HepG2 (cell line): ENCODE measurements at regions not wholly inside any gene's neighbourhood (a gene's known extent, or its start where the extent isn't known, plus 50 kb on each side); places are given as distances from the start of the nearest gene placed in this dataset.
A peak's percentile ranks its signal among the peaks of the same experiment; 100 is the strongest.

Source experiments
- CEBPB ChIP-seq: IDR thresholded peaks from 2 replicates; pipeline ENCODE4 v1.6.1; 2011; ENCODE audit warnings: low read depth, low read length, improper control_type of control experiment, borderline replicate concordance
- EP300 ChIP-seq, 3 experiments: sonication (generic) in 1 of 3; formaldehyde crosslinking in 1 of 3; IDR thresholded peaks; 2 replicates each; pipeline versions ENCODE4 v1.5.1 to v1.6.1; 2011 to 2020; ENCODE audit warnings: low read depth in 2 of 3, low read length in 2 of 3, borderline replicate concordance in 1 of 3, improper control_type of control experiment in 1 of 3, mild to moderate bottlenecking in 1 of 3, missing genetic modification reagents in 1 of 3, moderate library complexity in 1 of 3
- HDAC1 ChIP-seq: sonication (generic); formaldehyde crosslinking; IDR thresholded peaks from 2 replicates; pipeline ENCODE4 v1.5.1; 2020; ENCODE audit warnings: mild to moderate bottlenecking, missing genetic modification reagents
- HMG20B ChIP-seq: conservative IDR thresholded peaks from 2 replicates; pipeline ENCODE4 v1.6.1; 2016; ENCODE audit warnings: missing genetic modification reagents, missing compliant biosample characterization
- MED1 ChIP-seq: sonication (generic); formaldehyde crosslinking; IDR thresholded peaks from 2 replicates; pipeline ENCODE4 v1.4.0; 2020; ENCODE audit warnings: missing genetic modification reagents
- NCOA2 ChIP-seq: sonication (generic); formaldehyde crosslinking; IDR thresholded peaks from 2 replicates; pipeline ENCODE4 v1.8.0; 2022; ENCODE audit warnings: inconsistent platforms
- NFIC ChIP-seq: IDR thresholded peaks from 2 replicates; pipeline ENCODE4 v1.6.1; 2012; ENCODE audit warnings: mild to moderate bottlenecking, low read length, inconsistent platforms
- NR2F1 ChIP-seq, 2 experiments: fragments of 450-650 bp in 1 of 2; formaldehyde crosslinking in 1 of 2; IDR thresholded peaks; 2 replicates each; pipeline versions ENCODE4 v1.5.0 to v1.6.1; 2016 to 2020; ENCODE audit warnings: mild to moderate bottlenecking in 1 of 2, missing compliant biosample characterization in 1 of 2, missing genetic modification reagents in 1 of 2, moderate library complexity in 1 of 2
- NR2F2 ChIP-seq: IDR thresholded peaks from 2 replicates; pipeline ENCODE4 v1.6.1; 2012; ENCODE audit warnings: low read depth, inconsistent platforms, borderline replicate concordance
- PITX1 ChIP-seq: sonication (generic); formaldehyde crosslinking; IDR thresholded peaks from 2 replicates; pipeline ENCODE4 v1.5.1; 2020; ENCODE audit warnings: mild to moderate bottlenecking, missing genetic modification reagents
- RARA ChIP-seq: IDR thresholded peaks from 2 replicates; pipeline ENCODE4 v1.6.1; 2016; ENCODE audit warnings: missing genetic modification reagents, missing compliant biosample characterization
- RCOR2 ChIP-seq: IDR thresholded peaks from 2 replicates; pipeline ENCODE4 v1.6.1; 2016; ENCODE audit warnings: missing biosample characterization, missing genetic modification reagents
- RXRA ChIP-seq: sonication (generic); formaldehyde crosslinking; IDR thresholded peaks from 2 replicates; pipeline ENCODE4 v1.5.1; 2020; ENCODE audit warnings: missing genetic modification reagents
- SKI ChIP-seq: fragments of 450-650 bp; IDR thresholded peaks from one replicate; pipeline ENCODE4 v1.6.1; 2018; ENCODE audit warnings: mild to moderate bottlenecking; ENCODE audit not compliant: partially characterized antibody
- SNAI1 ChIP-seq: sonication (generic); formaldehyde crosslinking; IDR thresholded peaks from 2 replicates; pipeline ENCODE4 v1.5.0; 2020; ENCODE audit warnings: mild to moderate bottlenecking, missing genetic modification reagents, borderline replicate concordance
- SRSF4 ChIP-seq: fragments of 200-400 bp; formaldehyde crosslinking; IDR thresholded peaks from one replicate; pipeline ENCODE4 v1.6.1; 2018; ENCODE audit warnings: mild to moderate bottlenecking, low read depth, low read length, moderate library complexity; ENCODE audit not compliant: poor library complexity, severe bottlenecking
- SRY ChIP-seq: sonication (generic); formaldehyde crosslinking; IDR thresholded peaks from 2 replicates; pipeline ENCODE4 v1.8.0; 2022; ENCODE audit warnings: mild to moderate bottlenecking, missing genetic modification reagents
- TAF1 ChIP-seq: sonication (generic); formaldehyde crosslinking; IDR thresholded peaks from 2 replicates; pipeline ENCODE4 v1.4.0; 2020; ENCODE audit warnings: missing genetic modification reagents
- TCF12 ChIP-seq, 2 experiments: fragments of 450-650 bp in 1 of 2; sonication (generic) in 1 of 2; formaldehyde crosslinking in 1 of 2; IDR thresholded peaks; 2 replicates each; pipeline versions ENCODE4 v1.6.1 to v1.8.0; 2017 to 2022; ENCODE audit warnings: antibody characterized with exemption in 1 of 2, mild to moderate bottlenecking in 1 of 2, missing genetic modification reagents in 1 of 2, moderate library complexity in 1 of 2
- ZBTB20 ChIP-seq: sonication (generic); formaldehyde crosslinking; IDR thresholded peaks from 2 replicates; pipeline ENCODE4 v1.8.1; 2023; ENCODE audit warnings: missing genetic modification reagents, low read depth, mild to moderate bottlenecking, borderline replicate concordance
- ZFP82 ChIP-seq: sonication (generic); formaldehyde crosslinking; IDR thresholded peaks from 2 replicates; pipeline ENCODE4 v1.5.1; 2020; ENCODE audit warnings: mild to moderate bottlenecking, missing genetic modification reagents, borderline replicate concordance
- ZNF256 ChIP-seq: sonication (generic); formaldehyde crosslinking; conservative IDR thresholded peaks from 2 replicates; pipeline ENCODE4 v1.4.0; 2020; ENCODE audit warnings: missing genetic modification reagents
- ZNF33A ChIP-seq: sonication (generic); formaldehyde crosslinking; IDR thresholded peaks from 2 replicates; pipeline ENCODE4 v1.5.1; 2020; ENCODE audit warnings: missing genetic modification reagents, mild to moderate bottlenecking, moderate library complexity, borderline replicate concordance
- ZNF878 ChIP-seq: sonication (generic); formaldehyde crosslinking; IDR thresholded peaks from 2 replicates; pipeline ENCODE4 v1.8.1; 2023; ENCODE audit warnings: mild to moderate bottlenecking, missing genetic modification reagents, moderate library complexity
- TF ChIP-seq, protein P1 (sequence below): sonication (generic); formaldehyde crosslinking; IDR thresholded peaks from 2 replicates; pipeline ENCODE4 v1.5.0; 2020; ENCODE audit warnings: mild to moderate bottlenecking, missing genetic modification reagents
- TF ChIP-seq, protein P2 (sequence below): sonication (generic); formaldehyde crosslinking; IDR thresholded peaks from 2 replicates; pipeline ENCODE4 v1.4.0; 2020; ENCODE audit warnings: missing genetic modification reagents
- TF ChIP-seq, protein P3 (sequence below): sonication (generic); formaldehyde crosslinking; IDR thresholded peaks from 2 replicates; pipeline ENCODE4 v1.8.0; 2022; ENCODE audit warnings: mild to moderate bottlenecking, missing genetic modification reagents

DNA sequence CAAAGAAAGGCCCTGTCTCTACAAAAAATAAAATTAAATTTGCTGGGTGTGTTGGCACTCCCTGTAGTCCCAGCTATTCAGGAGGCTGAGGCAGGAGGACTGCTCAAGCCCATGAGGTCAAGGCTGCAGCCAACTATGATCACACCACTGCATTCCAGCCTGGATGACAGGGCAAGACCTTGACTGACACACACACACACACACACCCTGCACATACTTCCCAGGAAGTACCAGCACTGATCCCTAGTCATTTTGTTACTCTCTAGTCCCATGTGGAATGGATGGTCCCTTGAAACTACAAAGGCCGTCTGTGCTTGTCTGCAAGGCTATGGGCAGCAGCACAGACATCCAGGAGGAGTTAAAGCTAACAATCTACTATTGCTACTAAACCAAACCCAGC is 59.7 kb upstream of the CYP2D6 start (continued):
- TF ChIP-seq ZNF256 (no peak), CEBPB (no peak), TAF1 (CRISPR knock-in tag) (no peak), SKI (no peak), NCOA2 (CRISPR knock-in tag) (peak; percentile 34; the same call in 1 of the 2 replicates), HMG20B (no peak), TCF12 (IDR thresholded peaks at IDR 0.05) (no peak), TCF12 (CRISPR knock-in tag; IDR thresholded peaks at IDR 0.05) (no peak), RCOR2 (CRISPR knock-in tag) (peak; percentile 38; the same call in 1 of the 2 replicates), RARA (CRISPR knock-in tag) (peak; percentile 52; the same call in 1 of the 2 replicates), SRY (CRISPR knock-in tag) (no peak), NR2F1 (CRISPR knock-in tag; IDR thresholded peaks at IDR 0.05) (peak in 1 of 2 experiments; percentile 87; a peak in 3 of 4 replicates), ZFP82 (CRISPR knock-in tag) (no peak), ZNF878 (CRISPR knock-in tag) (no peak), RXRA (CRISPR knock-in tag) (peak; percentile 49; the same call in 1 of the 2 replicates), NR2F2 (no peak), PITX1 (CRISPR knock-in tag) (peak; percentile 43; the same call in 1 of the 2 replicates), ZBTB20 (CRISPR knock-in tag) (no peak), SRSF4 (no peak), NFIC (no peak), ZNF33A (CRISPR knock-in tag) (no peak), MED1 (CRISPR knock-in tag) (peak; percentile 27; the same call in 1 of the 2 replicates), SNAI1 (CRISPR knock-in tag) (no peak), HDAC1 (CRISPR knock-in tag) (0 out of 2 replicates have a peak, but pooled peaks have one; percentile 24), EP300 (IDR thresholded peaks at IDR 0.05; ENCODE audit: low read depth in 2 of 2, low read length in 2 of 2) (no peak), EP300 (CRISPR knock-in tag; IDR thresholded peaks at IDR 0.05; ENCODE audit: borderline replicate concordance) (0 out of 2 replicates have a peak, but pooled peaks have one; percentile 39)
- TF ChIP-seq, protein P1, sequence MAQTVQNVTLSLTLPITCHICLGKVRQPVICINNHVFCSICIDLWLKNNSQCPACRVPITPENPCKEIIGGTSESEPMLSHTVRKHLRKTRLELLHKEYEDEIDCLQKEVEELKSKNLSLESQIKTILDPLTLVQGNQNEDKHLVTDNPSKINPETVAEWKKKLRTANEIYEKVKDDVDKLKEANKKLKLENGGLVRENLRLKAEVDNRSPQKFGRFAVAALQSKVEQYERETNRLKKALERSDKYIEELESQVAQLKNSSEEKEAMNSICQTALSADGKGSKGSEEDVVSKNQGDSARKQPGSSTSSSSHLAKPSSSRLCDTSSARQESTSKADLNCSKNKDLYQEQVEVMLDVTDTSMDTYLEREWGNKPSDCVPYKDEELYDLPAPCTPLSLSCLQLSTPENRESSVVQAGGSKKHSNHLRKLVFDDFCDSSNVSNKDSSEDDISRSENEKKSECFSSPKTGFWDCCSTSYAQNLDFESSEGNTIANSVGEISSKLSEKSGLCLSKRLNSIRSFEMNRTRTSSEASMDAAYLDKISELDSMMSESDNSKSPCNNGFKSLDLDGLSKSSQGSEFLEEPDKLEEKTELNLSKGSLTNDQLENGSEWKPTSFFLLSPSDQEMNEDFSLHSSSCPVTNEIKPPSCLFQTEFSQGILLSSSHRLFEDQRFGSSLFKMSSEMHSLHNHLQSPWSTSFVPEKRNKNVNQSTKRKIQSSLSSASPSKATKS (CRISPR knock-in tag), result no peak
- TF ChIP-seq, protein P2, sequence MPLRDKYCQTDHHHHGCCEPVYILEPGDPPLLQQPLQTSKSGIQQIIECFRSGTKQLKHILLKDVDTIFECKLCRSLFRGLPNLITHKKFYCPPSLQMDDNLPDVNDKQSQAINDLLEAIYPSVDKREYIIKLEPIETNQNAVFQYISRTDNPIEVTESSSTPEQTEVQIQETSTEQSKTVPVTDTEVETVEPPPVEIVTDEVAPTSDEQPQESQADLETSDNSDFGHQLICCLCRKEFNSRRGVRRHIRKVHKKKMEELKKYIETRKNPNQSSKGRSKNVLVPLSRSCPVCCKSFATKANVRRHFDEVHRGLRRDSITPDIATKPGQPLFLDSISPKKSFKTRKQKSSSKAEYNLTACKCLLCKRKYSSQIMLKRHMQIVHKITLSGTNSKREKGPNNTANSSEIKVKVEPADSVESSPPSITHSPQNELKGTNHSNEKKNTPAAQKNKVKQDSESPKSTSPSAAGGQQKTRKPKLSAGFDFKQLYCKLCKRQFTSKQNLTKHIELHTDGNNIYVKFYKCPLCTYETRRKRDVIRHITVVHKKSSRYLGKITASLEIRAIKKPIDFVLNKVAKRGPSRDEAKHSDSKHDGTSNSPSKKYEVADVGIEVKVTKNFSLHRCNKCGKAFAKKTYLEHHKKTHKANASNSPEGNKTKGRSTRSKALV, result no peak
- TF ChIP-seq, protein P3, sequence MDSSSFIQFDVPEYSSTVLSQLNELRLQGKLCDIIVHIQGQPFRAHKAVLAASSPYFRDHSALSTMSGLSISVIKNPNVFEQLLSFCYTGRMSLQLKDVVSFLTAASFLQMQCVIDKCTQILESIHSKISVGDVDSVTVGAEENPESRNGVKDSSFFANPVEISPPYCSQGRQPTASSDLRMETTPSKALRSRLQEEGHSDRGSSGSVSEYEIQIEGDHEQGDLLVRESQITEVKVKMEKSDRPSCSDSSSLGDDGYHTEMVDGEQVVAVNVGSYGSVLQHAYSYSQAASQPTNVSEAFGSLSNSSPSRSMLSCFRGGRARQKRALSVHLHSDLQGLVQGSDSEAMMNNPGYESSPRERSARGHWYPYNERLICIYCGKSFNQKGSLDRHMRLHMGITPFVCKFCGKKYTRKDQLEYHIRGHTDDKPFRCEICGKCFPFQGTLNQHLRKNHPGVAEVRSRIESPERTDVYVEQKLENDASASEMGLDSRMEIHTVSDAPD (CRISPR knock-in tag), result no peak
